NB4 (cell line): ENCODE measurements at regions not wholly inside any gene's neighbourhood (a gene's known extent, or its start where the extent isn't known, plus 50 kb on each side); places are given as distances from the start of the nearest gene placed in this dataset.
"Not testable (repeated sequence)": the region's sequence is repeated elsewhere in the genome, so short reads cannot be mapped to it uniquely, and the experiment has no call there.

ENCODE experiments used
- CTCF ChIP-seq: IDR thresholded peaks from one replicate; pipeline ENCODE4 v1.5.1; 2012; ENCODE audit warnings: low read depth, low read length
- MAX ChIP-seq: IDR thresholded peaks from 2 replicates; pipeline ENCODE4 v1.6.1; 2011; ENCODE audit warnings: low read depth, low read length
- POLR2A ChIP-seq: IDR thresholded peaks from 2 replicates; pipeline ENCODE4 v1.6.1; 2011; ENCODE audit warnings: mild to moderate bottlenecking; ENCODE audit not compliant: insufficient read length; ENCODE audit errors: extremely low read depth

- not testable (repeated sequence) for TF ChIP-seq POLR2A, CTCF, MAX
Measured at GRCh38 chr12:31179627-31180237, 106.1 kb downstream of the DDX11 start.
